K562 (cell line): ENCODE measurements at regions not wholly inside any gene's neighbourhood (a gene's known extent, or its start where the extent isn't known, plus 50 kb on each side); places are given as distances from the start of the nearest gene placed in this dataset.
"Not testable (repeated sequence)": the region's sequence is repeated elsewhere in the genome, so short reads cannot be mapped to it uniquely, and the experiment has no call there.

ENCODE experiments used
- ATAC-seq: fragments of 200-7000 bp; cut with Tn5 transposase; 3 replicates; pipeline ENCODE4 v1.9.1; 2020; ENCODE audit warnings: moderate library complexity
- BruUV-seq: library from RNA; stranded (reverse); fragments of 400-500 nt; replicated peaks from 2 replicates; lab custom pipeline; 2021; lab: Mats Ljungman, UMichigan
- CTCF ChIA-PET: fragments of 300-600 bp; formaldehyde crosslinking; extraction: SDS; loops from one replicate; lab custom pipeline; 2021; ENCODE audit warnings: low intra/inter-chr PET ratio; lab: Yijun Ruan, JAX
- POLR2A ChIA-PET: fragments of 300-600, 350-650 bp; sonication (Branson Sonifier 250); formaldehyde crosslinking; extraction: SDS; loops from one replicate; lab custom pipeline; 2021; ENCODE audit warnings: antibody characterized with exemption, inconsistent platforms; lab: Yijun Ruan, JAX
- DNase-seq, 4 experiments: peaks; one replicate each; pipeline versions ENCODE4 v3.0.0 to v3.0.0-alpha.2; 2011 to 2018; ENCODE audit warnings: low spot score in 3 of 4, mixed read lengths in 3 of 4; ENCODE audit errors: extremely low read depth in 1 of 4
- FAIRE-seq: peaks from 2 replicates; lab custom pipeline; 2011; peaks lifted over from hg19 to GRCh38; lab: Jason Lieb, UNC
- H2AFZ ChIP-seq: 2 replicates; pipeline ENCODE4 v1.6.0; 2011; ENCODE audit warnings: low read depth, low read length, control low read depth, inconsistent platforms
- H3K27ac ChIP-seq: fragments of 200-600 bp; 3 replicates; pipeline ENCODE4 v1.8.0; 2011; ENCODE audit warnings: low read depth, mild to moderate bottlenecking, control low read depth, inconsistent platforms, low read length, moderate library complexity, mixed read lengths; ENCODE audit errors: extremely low read depth
- H3K27me3 ChIP-seq, 2 experiments: fragments of 300-600 bp in 1 of 2; 2 replicates in 1 of 2; 3 replicates in 1 of 2; pipeline versions ENCODE4 v1.6.0 to v1.8.0; 2011; ENCODE audit warnings: inconsistent platforms in 2 of 2, low read length in 2 of 2, mild to moderate bottlenecking in 1 of 2, mixed read lengths in 1 of 2, moderate library complexity in 1 of 2; ENCODE audit not compliant: control insufficient read depth in 2 of 2, insufficient read depth in 2 of 2
- H3K36me3 ChIP-seq: fragments of 300-600 bp; 3 replicates; pipeline ENCODE4 v1.8.0; 2011; ENCODE audit warnings: mild to moderate bottlenecking, low read length, inconsistent platforms; ENCODE audit not compliant: control insufficient read depth, insufficient read depth
- H3K4me1 ChIP-seq, 2 experiments: fragments of 200-600 bp in 1 of 2; replicated peaks in 1 of 2; 2 replicates in 1 of 2; 3 replicates in 1 of 2; pipeline versions ENCODE4 v1.5.1 to v1.8.0; 2011; ENCODE audit warnings: inconsistent platforms in 2 of 2, low read length in 2 of 2, mild to moderate bottlenecking in 1 of 2, mixed read lengths in 1 of 2, moderate library complexity in 1 of 2; ENCODE audit not compliant: control insufficient read depth in 2 of 2, insufficient read depth in 2 of 2
- H3K4me2 ChIP-seq: 2 replicates; pipeline ENCODE4 v1.6.1; 2011; ENCODE audit warnings: low read length, control low read depth, inconsistent platforms, mixed read lengths; ENCODE audit not compliant: insufficient read depth
- H3K4me3 ChIP-seq: fragments of 200-600 bp; sonication (generic), shearing (Covaris generic); 2 replicates; pipeline ENCODE4 v1.5.1; 2016; ENCODE audit warnings: control low read depth, inconsistent platforms
- H3K79me2 ChIP-seq: fragments of 200-600 bp; 3 replicates; pipeline ENCODE4 v1.8.0; 2011; ENCODE audit warnings: low read length, inconsistent platforms; ENCODE audit not compliant: control insufficient read depth, insufficient read depth
- H3K9ac ChIP-seq, 2 experiments: 2 replicates each; pipeline versions ENCODE4 v1.6.0 to v1.6.1; 2011; ENCODE audit warnings: low read depth in 2 of 2, low read length in 2 of 2, control low read depth in 1 of 2, inconsistent platforms in 1 of 2, mild to moderate bottlenecking in 1 of 2, mixed read lengths in 1 of 2; ENCODE audit not compliant: insufficient read depth in 1 of 2
- H3K9me1 ChIP-seq: one replicate; pipeline ENCODE4 v1.6.0; 2011; ENCODE audit warnings: inconsistent platforms, mild to moderate bottlenecking, low read length, moderate library complexity; ENCODE audit not compliant: control insufficient read depth, insufficient read depth
- H3K9me3 ChIP-seq: replicated peaks from 2 replicates; pipeline ENCODE4 v1.5.1; 2011; ENCODE audit warnings: low read depth, low read length, inconsistent platforms; ENCODE audit not compliant: control insufficient read depth, insufficient read depth
- H4K20me1 ChIP-seq: replicated peaks from 2 replicates; pipeline ENCODE4 v1.6.1; 2011; ENCODE audit warnings: low read length, inconsistent platforms, mixed read lengths; ENCODE audit not compliant: control insufficient read depth, insufficient read depth
- WGBS: fragments of 100-300 bp; shearing (Covaris generic); methylation state at CpG from one replicate; pipeline ENCODE4 v1.1.6; 2016; ENCODE audit warnings: low coverage, mixed read lengths; ENCODE audit not compliant: insufficient coverage; ENCODE audit errors: missing lambda C conversion rate; 5-methylcytosine and 5-hydroxymethylcytosine counted together
- in situ Hi-C: fragments of 300-500 bp; cut with MboI; formaldehyde crosslinking; loops from 4 replicates; pipeline ENCODE4 v1.15.0; 2018; ENCODE audit warnings: inconsistent platforms, mixed read lengths
- intact Hi-C: fragments of 100-400 bp; cut with micrococcal nuclease; formaldehyde crosslinking; loops from 2 replicates; pipeline ENCODE4 v1.14.2; 2022

- POLR2A ChIA-PET, CTCF ChIA-PET, H3K9me3 ChIP-seq, H3K79me2 ChIP-seq, intact Hi-C loops, H3K27ac ChIP-seq, DNase-seq, BruUV-seq, H4K20me1 ChIP-seq, H3K4me2 ChIP-seq, H3K36me3 ChIP-seq, H3K4me1 ChIP-seq, H3K9me1 ChIP-seq, ATAC-seq, H3K9ac ChIP-seq, in situ Hi-C loops, H3K4me3 ChIP-seq, H3K27me3 ChIP-seq, H2AFZ ChIP-seq, FAIRE-seq: not testable (repeated sequence)
- 0% methylated on average over 3 of the region's 11 CpGs for WGBS
These were observed 2744.1 kb upstream of the TPTE start for GRCh38 chr21:7777289-7777688.

- H4K20me1 ChIP-seq, H3K9me3 ChIP-seq, intact Hi-C loops, FAIRE-seq, H3K27me3 ChIP-seq, H3K4me3 ChIP-seq, H3K9me1 ChIP-seq, H3K4me2 ChIP-seq, H3K79me2 ChIP-seq, BruUV-seq, H3K9ac ChIP-seq, POLR2A ChIA-PET, H3K4me1 ChIP-seq, ATAC-seq, in situ Hi-C loops, CTCF ChIA-PET, H3K36me3 ChIP-seq, DNase-seq, H3K27ac ChIP-seq, H2AFZ ChIP-seq: not testable (repeated sequence)
- no CpG with 5 or more reads among the region's 5 CpGs for WGBS
These were observed 2733.8 kb upstream of the TPTE start for GRCh38 chr21:7787427-7788078.

GRCh38 chr21:7793797-7794196 lies 2727.6 kb upstream of the TPTE start:
- H3K27me3 ChIP-seq, H3K4me1 ChIP-seq, H3K9me1 ChIP-seq, H3K4me2 ChIP-seq, intact Hi-C loops, H2AFZ ChIP-seq, POLR2A ChIA-PET, H3K9me3 ChIP-seq, in situ Hi-C loops, DNase-seq, H3K27ac ChIP-seq, CTCF ChIA-PET, BruUV-seq, ATAC-seq, H3K36me3 ChIP-seq, H3K4me3 ChIP-seq, H4K20me1 ChIP-seq, H3K9ac ChIP-seq, FAIRE-seq, H3K79me2 ChIP-seq: not testable (repeated sequence)
- no CpG with 5 or more reads among the region's 4 CpGs for WGBS

GRCh38 chr21:7797328-7797727 lies 2724.1 kb upstream of the TPTE start:
- not testable (repeated sequence) for H3K9me3 ChIP-seq, H3K9me1 ChIP-seq

More at GRCh38 chr21:7797328-7797727, 2724.1 kb upstream of the TPTE start:
- intact Hi-C loops, H3K4me1 ChIP-seq, H2AFZ ChIP-seq, H3K9ac ChIP-seq, H3K4me2 ChIP-seq, POLR2A ChIA-PET, ATAC-seq, CTCF ChIA-PET, H3K79me2 ChIP-seq, H3K27me3 ChIP-seq, in situ Hi-C loops, FAIRE-seq, H3K4me3 ChIP-seq, DNase-seq, H4K20me1 ChIP-seq, BruUV-seq, H3K27ac ChIP-seq, H3K36me3 ChIP-seq: not testable (repeated sequence)
- WGBS = no CpG with 5 or more reads among the region's 8 CpGs
